ENCODE measurements at regions not wholly inside any gene's neighbourhood (a gene's known extent, or its start where the extent isn't known, plus 50 kb on each side); places are given as distances from the start of the nearest gene placed in this dataset.
"Not testable (repeated sequence)": the region's sequence is repeated elsewhere in the genome, so short reads cannot be mapped to it uniquely, and the experiment has no call there.

- no peak for DNase-seq (ENCODE audit: extremely low read depth in 1 of 2, low read depth in 1 of 2)
Measured at GRCh38 chr22:49391436-49391835, 436.2 kb downstream of the BRD1 start.

GRCh38 chr22:49390954-49391353, 436.7 kb downstream of the BRD1 start:
- DNase-seq (ENCODE audit: extremely low read depth in 1 of 2, low read depth in 1 of 2): no peak

GRCh38 chr22:49383909-49384308, 443.8 kb downstream of the BRD1 start:
- DNase-seq (ENCODE audit: extremely low read depth in 1 of 2, low read depth in 1 of 2): not testable (repeated sequence)

- DNase-seq (ENCODE audit: extremely low read depth in 1 of 2, low read depth in 1 of 2): no peak
Measured at GRCh38 chr22:49382451-49382735, 445.3 kb downstream of the BRD1 start.

GRCh38 chr22:49381595-49382450, 445.9 kb downstream of the BRD1 start:
- DNase-seq (ENCODE audit: extremely low read depth in 1 of 2, low read depth in 1 of 2): no peak

GRCh38 chr22:49380828-49381114, 446.9 kb downstream of the BRD1 start:
- DNase-seq (ENCODE audit: extremely low read depth in 1 of 2, low read depth in 1 of 2): no peak

- DNase-seq (ENCODE audit: extremely low read depth in 1 of 2, low read depth in 1 of 2): no peak
Measured at GRCh38 chr22:49380095-49380827, 447.4 kb downstream of the BRD1 start.

GRCh38 chr22:49377306-49377705, 450.4 kb downstream of the BRD1 start:
- DNase-seq (ENCODE audit: extremely low read depth in 1 of 2, low read depth in 1 of 2): no peak

GRCh38 chr22:49373801-49374226, 453.9 kb downstream of the BRD1 start:
- no peak for DNase-seq (ENCODE audit: extremely low read depth in 1 of 2, low read depth in 1 of 2)

- no peak for DNase-seq (ENCODE audit: extremely low read depth in 1 of 2, low read depth in 1 of 2)
Measured at GRCh38 chr22:49373289-49373666, 454.4 kb downstream of the BRD1 start.

GRCh38 chr22:49372530-49373288, 455.0 kb downstream of the BRD1 start:
- DNase-seq (ENCODE audit: extremely low read depth in 1 of 2, low read depth in 1 of 2): no peak

- DNase-seq (ENCODE audit: extremely low read depth in 1 of 2, low read depth in 1 of 2): no peak
Measured at GRCh38 chr22:49372111-49372529, 455.6 kb downstream of the BRD1 start.

GRCh38 chr22:49371325-49372110, 456.2 kb downstream of the BRD1 start:
- no peak for DNase-seq (ENCODE audit: extremely low read depth in 1 of 2, low read depth in 1 of 2)

- no peak for DNase-seq (ENCODE audit: extremely low read depth in 1 of 2, low read depth in 1 of 2)
Measured at GRCh38 chr22:49370627-49371301, 456.9 kb downstream of the BRD1 start.

- DNase-seq (ENCODE audit: extremely low read depth in 1 of 2, low read depth in 1 of 2): no peak
Measured at GRCh38 chr22:49369726-49370626, 457.7 kb downstream of the BRD1 start.

- DNase-seq (ENCODE audit: extremely low read depth in 1 of 2, low read depth in 1 of 2): no peak
Measured at GRCh38 chr22:49368976-49369725, 458.5 kb downstream of the BRD1 start.

- no peak for DNase-seq (ENCODE audit: extremely low read depth in 1 of 2, low read depth in 1 of 2)
Measured at GRCh38 chr22:49368221-49368975, 459.3 kb downstream of the BRD1 start.
